Naive thymus-derived CD8-positive, alpha-beta T cell (primary cell): ENCODE measurements at regions not wholly inside any gene's neighbourhood (a gene's known extent, or its start where the extent isn't known, plus 50 kb on each side); places are given as distances from the start of the nearest gene placed in this dataset.
"Not testable (repeated sequence)": the region's sequence is repeated elsewhere in the genome, so short reads cannot be mapped to it uniquely, and the experiment has no call there.

Source experiments
- ATAC-seq, 2 donors: fragments of 150-1000 bp; cut with Tn5 transposase in 1 of 2; sonication (Bioruptor Pico), chemical (Tn5 transposase) in 1 of 2; 1 replicate in 1 of 2; 2 replicates in 1 of 2; pipeline ENCODE4 v1.10.0; 2021; ENCODE audit warnings: mild to moderate bottlenecking in 2 of 2, moderate library complexity in 2 of 2
- POLR2A ChIA-PET: fragments of 350-600 bp; sonication (Branson Sonifier 250); formaldehyde crosslinking; loops from one replicate; lab custom pipeline; 2021; ENCODE audit warnings: antibody characterized with exemption; lab: Charles Lee
- DNase-seq, 10 donors: peaks; one replicate each; pipeline versions ENCODE4 v3.0.0 to v3.0.0-alpha.2; 2020 to 2022
- H3K27ac Mint-ChIP-seq, 10 donors: one replicate each; pipeline ENCODE4 v1.8.0; 2020 to 2022; ENCODE audit warnings: mild to moderate bottlenecking in 10 of 10, mixed read lengths in 10 of 10, moderate library complexity in 4 of 10, inconsistent platforms in 1 of 10
- H3K27me3 Mint-ChIP-seq, 5 donors: one replicate each; pipeline ENCODE4 v1.8.0; 2021 to 2022; ENCODE audit warnings: mixed read lengths in 5 of 5
- H3K36me3 Mint-ChIP-seq, 3 donors: one replicate each; pipeline ENCODE4 v1.8.0; 2020 to 2022; ENCODE audit warnings: mixed read lengths in 3 of 3, mild to moderate bottlenecking in 2 of 3, inconsistent platforms in 1 of 3
- H3K4me1 Mint-ChIP-seq, 4 donors: one replicate each; pipeline ENCODE4 v1.8.0; 2021 to 2022; ENCODE audit warnings: mixed read lengths in 4 of 4
- H3K4me3 Mint-ChIP-seq, 10 donors: one replicate each; pipeline ENCODE4 v1.8.0; 2020 to 2022; ENCODE audit warnings: mild to moderate bottlenecking in 10 of 10, mixed read lengths in 10 of 10, moderate library complexity in 6 of 10, inconsistent platforms in 1 of 10
- H3K9me3 Mint-ChIP-seq, 9 donors: one replicate each; pipeline ENCODE4 v1.8.0; 2020 to 2022; ENCODE audit warnings: mixed read lengths in 9 of 9, mild to moderate bottlenecking in 3 of 9, inconsistent platforms in 1 of 9, moderate library complexity in 1 of 9

DNA sequence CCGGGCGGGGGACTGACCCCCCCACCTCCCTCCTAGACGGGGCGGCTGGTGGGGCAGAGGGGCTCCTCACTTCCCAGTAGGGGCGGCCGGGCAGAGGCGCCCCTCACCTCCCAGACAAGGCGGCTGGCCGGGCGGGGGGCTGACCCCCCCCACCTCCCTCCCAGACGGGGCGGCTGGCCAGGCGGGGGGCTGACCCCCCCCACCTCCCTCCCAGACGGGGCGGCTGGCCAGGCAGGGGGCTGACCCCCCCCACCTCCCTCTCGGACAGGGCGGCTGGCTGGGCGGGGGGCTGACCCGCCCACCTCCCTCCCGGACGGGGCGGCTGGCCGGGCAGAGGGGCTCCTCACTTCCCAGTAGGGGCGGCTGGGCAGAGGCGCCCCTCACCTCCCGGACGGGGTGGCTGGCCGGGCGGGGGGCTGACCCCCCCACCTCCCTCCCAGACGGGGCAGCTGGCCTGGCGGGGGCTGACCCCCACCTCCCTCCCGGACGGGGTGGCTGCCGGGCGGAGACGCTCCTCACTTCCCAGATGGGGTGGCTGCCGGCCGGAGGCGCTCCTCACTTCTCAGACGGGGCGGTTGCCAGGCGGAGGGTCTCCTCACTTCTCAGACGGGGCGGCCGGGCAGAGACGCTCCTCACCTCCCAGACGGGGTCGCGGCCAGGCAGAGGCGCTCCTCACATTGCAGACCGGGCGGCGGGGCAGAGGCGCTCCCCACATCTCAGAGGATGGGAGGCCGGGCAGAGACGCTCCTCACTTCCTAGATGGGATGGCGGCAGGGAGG is 71.4 kb upstream of the LRPPRC start:
- H3K36me3 Mint-ChIP-seq, H3K27ac Mint-ChIP-seq, POLR2A ChIA-PET, DNase-seq, ATAC-seq, H3K4me3 Mint-ChIP-seq, H3K4me1 Mint-ChIP-seq: not testable (repeated sequence)
- H3K27me3 Mint-ChIP-seq, result peaks cover 9 to 13% (median 10%) of the 10 kb centered on the region in 5 donors
- H3K9me3 Mint-ChIP-seq, result peaks cover 0 to 10% (median 3%) of the 10 kb centered on the region in 9 donors

DNA sequence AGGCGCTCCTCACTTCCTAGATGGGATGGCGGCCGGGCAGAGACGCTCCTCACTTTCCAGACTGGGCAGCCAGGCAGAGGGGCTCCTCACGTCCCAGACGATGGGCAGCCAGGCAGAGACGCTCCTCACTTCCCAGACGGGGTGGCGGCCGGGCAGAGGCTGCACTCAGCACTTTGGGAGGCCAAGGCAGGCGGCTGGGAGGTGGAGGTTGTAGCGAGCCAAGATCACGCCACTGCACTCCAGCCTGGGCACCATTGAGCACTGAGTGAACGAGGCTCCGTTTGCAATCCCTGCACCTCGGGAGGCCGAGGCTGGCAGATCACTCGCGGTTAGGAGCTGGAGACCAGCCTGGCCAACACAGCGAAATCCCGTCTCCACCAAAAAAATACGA is 72.0 kb upstream of the LRPPRC start:
- POLR2A ChIA-PET, DNase-seq, H3K36me3 Mint-ChIP-seq, ATAC-seq, H3K4me3 Mint-ChIP-seq, H3K4me1 Mint-ChIP-seq, H3K27ac Mint-ChIP-seq: not testable (repeated sequence)
- peaks cover 0 to 10% (median 3%) of the 10 kb centered on the region in 9 donors for H3K9me3 Mint-ChIP-seq
- peaks cover 8 to 19% (median 10%) of the 10 kb centered on the region in 5 donors for H3K27me3 Mint-ChIP-seq

DNA sequence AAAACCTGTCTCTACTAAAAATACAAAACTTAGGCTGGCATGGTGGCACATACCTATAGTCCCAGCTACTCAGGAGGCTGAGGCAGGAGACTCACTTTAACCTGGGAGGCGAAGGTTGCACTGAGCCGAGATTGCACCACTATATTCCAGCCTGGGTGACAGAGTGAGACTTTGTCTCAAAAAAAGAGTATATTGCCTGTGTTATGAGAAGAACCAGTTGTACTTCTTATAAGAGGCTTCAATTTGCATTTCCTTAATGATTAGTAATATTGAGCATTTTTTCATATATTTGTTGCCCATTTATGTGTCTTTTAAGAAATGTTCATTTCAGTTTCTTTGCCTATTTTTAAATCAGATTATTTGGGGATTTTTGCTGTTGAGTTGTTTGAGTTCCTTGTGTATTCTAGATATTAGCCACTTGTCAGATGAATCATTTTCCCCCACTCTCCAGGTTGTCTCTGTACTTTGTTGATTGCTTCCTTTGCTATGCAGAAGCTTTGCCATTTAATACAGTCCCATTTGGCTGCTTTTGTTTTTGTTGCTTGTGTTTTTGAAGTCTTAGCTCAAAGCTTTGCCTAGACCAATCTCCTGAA is 75.8 kb upstream of the LRPPRC start:
- no peak overlapping the region for H3K4me3 Mint-ChIP-seq
- no peaks in the 10 kb centered on the region for H3K4me1 Mint-ChIP-seq
- peaks cover 0 to 10% (median 3%) of the 10 kb centered on the region in 9 donors for H3K9me3 Mint-ChIP-seq
- DNase-seq (no peak), ATAC-seq (no peak)
- peaks cover 4 to 19% (median 6%) of the 10 kb centered on the region in 5 donors for H3K27me3 Mint-ChIP-seq
- no peak overlapping the region for H3K27ac Mint-ChIP-seq
- peaks cover 0 to 5% (median 0%) of the 10 kb centered on the region in 3 donors for H3K36me3 Mint-ChIP-seq
- POLR2A ChIA-PET, result no interaction called here

DNA sequence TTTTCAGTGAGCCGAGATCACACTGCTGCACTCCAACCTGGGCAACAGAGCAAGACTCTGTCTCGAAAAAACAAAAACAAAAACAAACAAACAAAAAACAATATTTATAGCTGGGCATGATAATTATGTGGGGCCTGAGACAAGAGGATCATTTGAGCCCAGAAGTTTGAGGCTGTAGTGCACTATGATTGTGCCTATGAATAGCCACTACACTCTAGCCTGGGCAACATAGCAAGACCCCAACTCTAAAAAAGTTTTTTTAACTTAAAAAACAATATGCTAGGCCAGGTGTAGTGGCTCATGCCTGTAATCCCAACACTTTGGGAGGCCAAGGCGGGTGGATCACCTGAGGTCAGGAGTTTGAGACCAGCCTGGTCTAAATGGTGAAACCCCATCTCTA is 77.9 kb upstream of the LRPPRC start:
- POLR2A ChIA-PET, DNase-seq, H3K9me3 Mint-ChIP-seq, H3K27ac Mint-ChIP-seq, H3K36me3 Mint-ChIP-seq, H3K4me3 Mint-ChIP-seq, ATAC-seq, H3K4me1 Mint-ChIP-seq: not testable (repeated sequence)
- peaks cover 4 to 19% (median 5%) of the 10 kb centered on the region in 5 donors for H3K27me3 Mint-ChIP-seq

DNA sequence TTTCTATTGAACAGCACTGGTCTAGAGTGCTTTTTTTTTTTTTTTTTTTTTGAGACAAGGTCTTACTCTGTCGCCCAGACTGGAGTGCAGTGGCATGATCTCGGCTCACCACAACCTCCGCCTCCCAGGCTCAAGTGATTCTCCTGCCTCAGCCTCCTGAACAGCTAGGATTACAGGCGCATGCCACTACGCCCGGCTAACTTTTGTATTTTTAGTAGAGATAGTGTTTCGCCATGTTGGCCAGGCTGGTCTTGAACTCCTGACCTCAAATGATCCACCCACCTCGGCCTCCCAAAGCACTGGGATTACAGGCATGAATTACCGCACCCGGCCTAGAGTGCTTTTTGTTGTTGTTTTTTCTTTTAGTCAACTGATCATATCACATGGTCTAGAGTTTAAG is 79.0 kb upstream of the LRPPRC start:
- H3K27me3 Mint-ChIP-seq, result peaks cover 1 to 14% (median 4%) of the 10 kb centered on the region in 5 donors
- POLR2A ChIA-PET, H3K36me3 Mint-ChIP-seq: not testable (repeated sequence)

DNA sequence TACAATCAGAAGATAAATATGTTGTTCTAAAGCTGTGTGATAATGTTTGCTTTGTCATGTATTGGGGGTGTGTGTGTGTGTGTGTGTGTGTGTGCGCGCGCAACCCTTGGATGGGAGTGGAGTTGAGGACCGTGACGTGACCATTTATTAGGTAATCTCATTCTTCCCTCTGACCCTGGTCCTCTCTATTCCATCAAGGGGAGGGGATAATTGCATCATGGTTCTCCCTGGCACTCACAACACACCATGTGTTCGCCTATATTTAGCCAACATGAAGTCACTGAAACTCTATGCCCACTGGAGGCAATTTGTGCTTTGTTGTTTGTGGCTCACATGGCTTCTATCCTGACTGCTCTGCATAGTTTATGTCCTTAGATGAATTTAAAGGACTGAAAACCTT is 79.8 kb upstream of the LRPPRC start:
- Mint-ChIP-seq H3K9me3 (peaks cover 0 to 2% (median 0%) of the 10 kb centered on the region in 9 donors), H3K36me3 (no peaks in the 10 kb centered on the region), H3K4me3 (no peak overlapping the region), H3K4me1 (no peaks in the 10 kb centered on the region), H3K27me3 (peaks cover 0 to 9% (median 3%) of the 10 kb centered on the region in 5 donors), H3K27ac (no peak overlapping the region)
- POLR2A ChIA-PET, result interaction anchor here (0.6 kb wide), 1 partner anchor 29 kb away, joined by 3 read pairs; no protein-coding TSS in a partner anchor
- DNase-seq (no peak), ATAC-seq (no peak)

More for the DNA sequence above, 79.0 kb upstream of the LRPPRC start:
- not testable (repeated sequence) for H3K4me1 Mint-ChIP-seq, ATAC-seq, H3K9me3 Mint-ChIP-seq, DNase-seq, H3K4me3 Mint-ChIP-seq, H3K27ac Mint-ChIP-seq

DNA sequence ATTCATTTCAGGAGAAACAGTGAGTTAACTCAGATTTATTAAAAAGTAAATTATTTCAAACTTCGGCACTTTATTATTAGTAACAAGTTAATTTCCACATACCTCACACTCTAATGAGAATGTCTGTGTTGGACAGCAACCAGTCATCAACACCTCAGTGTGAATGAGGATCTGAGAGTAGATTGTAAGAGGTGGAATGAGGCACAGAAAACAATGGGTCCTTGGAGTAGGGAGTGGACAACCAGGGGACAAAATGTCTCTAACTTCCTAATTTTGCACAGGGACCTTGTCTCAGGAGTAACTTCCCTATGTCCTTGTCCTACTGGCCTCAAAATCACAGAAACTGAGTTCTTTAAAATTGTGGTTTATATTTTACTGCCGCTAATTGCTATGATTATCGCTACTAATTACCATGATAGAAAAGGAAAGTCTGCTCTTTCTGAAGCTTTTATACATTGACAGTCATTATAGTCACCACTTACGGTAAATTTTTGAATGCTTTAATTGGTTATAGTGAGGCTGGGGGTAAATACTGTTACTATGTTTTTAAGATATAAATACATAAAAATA is 82.2 kb upstream of the LRPPRC start:
- peaks cover 5 to 11% (median 7%) of the 10 kb centered on the region in 4 donors for H3K4me1 Mint-ChIP-seq
- no peaks in the 10 kb centered on the region for H3K27me3 Mint-ChIP-seq
- H3K9me3 Mint-ChIP-seq, result no peaks in the 10 kb centered on the region
- DNase-seq (no peak), ATAC-seq (no peak)
- POLR2A ChIA-PET, result no interaction called here
- H3K27ac Mint-ChIP-seq, result no peak overlapping the region
- H3K4me3 Mint-ChIP-seq, result no peak overlapping the region
- H3K36me3 Mint-ChIP-seq, result no peaks in the 10 kb centered on the region

DNA sequence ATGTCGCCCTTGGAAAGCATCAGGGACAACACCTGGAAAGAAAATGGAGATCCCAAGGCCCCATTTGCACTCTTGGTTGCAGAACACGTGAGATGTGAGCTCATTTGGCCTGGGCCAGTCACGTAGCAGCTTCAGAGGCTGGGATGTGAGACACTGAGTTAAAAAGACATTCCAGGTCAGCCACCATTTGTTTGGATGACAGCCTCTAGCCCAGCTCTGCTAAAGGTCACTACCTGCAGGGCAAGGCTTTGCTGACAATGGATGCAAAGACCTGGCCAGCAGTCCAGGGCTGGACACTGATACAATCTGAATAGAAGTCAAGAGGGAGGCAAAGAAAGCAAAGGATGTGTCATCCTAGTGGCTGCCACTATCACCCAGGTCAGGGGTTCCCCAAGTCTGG is 83.9 kb upstream of the LRPPRC start:
- Mint-ChIP-seq H3K27me3 (no peaks in the 10 kb centered on the region), H3K4me1 (peaks cover 5 to 11% (median 7%) of the 10 kb centered on the region in 4 donors), H3K36me3 (no peaks in the 10 kb centered on the region), H3K4me3 (no peak overlapping the region), H3K9me3 (no peaks in the 10 kb centered on the region), H3K27ac (peak overlapping the region in 2 of 10 donors; percentile 8 to 25)
- no peak for DNase-seq
- POLR2A ChIA-PET, result no interaction called here
- no peak for ATAC-seq

DNA sequence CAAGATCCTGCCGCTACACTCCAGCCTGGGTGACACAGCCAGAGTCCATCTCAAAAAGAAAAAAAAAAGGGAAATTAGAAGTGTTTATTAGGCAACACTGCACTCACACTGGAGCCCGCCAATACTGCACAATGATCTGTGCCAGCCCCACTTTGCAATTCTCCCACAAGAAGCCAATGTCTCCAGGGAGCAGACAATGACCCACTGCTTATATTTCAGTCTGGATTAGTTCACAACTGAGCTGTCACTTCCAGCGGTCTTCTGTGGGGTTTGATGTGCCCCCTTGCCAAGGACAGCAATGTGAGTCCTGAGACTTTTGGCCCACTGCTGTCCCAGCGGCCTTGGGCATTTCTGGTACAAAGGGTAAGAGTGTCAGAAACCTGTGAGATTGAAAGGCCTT is 85.6 kb upstream of the PPM1B start:
- DNase-seq (no peak), ATAC-seq (no peak)
- no peaks in the 10 kb centered on the region for H3K27me3 Mint-ChIP-seq
- no peak overlapping the region for H3K4me3 Mint-ChIP-seq
- no peaks in the 10 kb centered on the region for H3K9me3 Mint-ChIP-seq
- POLR2A ChIA-PET, result interaction anchor here (0.7 kb wide), 1 partner anchor 125 kb away, joined by 3 read pairs; no protein-coding TSS in a partner anchor
- peaks cover 12 to 20% (median 15%) of the 10 kb centered on the region in 4 donors for H3K4me1 Mint-ChIP-seq
- H3K27ac Mint-ChIP-seq, result no peak overlapping the region
- no peaks in the 10 kb centered on the region for H3K36me3 Mint-ChIP-seq

DNA sequence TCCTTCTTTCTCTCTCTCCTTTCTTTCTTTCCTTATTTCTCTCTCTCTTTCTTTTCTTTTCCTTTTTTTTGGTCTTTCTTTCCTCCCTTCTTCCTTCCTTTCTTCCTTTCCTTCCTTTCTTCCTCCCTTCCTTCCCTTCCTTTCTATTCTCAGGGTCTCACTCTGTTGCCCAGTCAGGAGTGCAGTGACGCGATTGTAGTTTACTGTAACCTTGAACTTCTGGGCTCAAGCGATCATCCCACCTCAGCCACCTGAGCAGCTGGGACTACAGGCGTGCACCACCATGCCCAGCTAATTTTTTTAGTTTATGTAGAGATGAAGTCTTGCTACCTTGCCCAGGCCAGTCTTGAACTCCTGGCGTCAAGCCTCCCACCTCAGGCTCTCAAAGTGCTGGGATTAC is 83.8 kb upstream of the PPM1B start:
- POLR2A ChIA-PET, result interaction anchor here (0.6 kb wide), 1 partner anchor 9 kb away, joined by 3 read pairs; no protein-coding TSS in a partner anchor
- H3K4me1 Mint-ChIP-seq, result peaks cover 12 to 20% (median 15%) of the 10 kb centered on the region in 4 donors
- ATAC-seq (no peak), DNase-seq (no peak)
- H3K4me3 Mint-ChIP-seq, result no peak overlapping the region
- H3K27ac Mint-ChIP-seq, result peak overlapping the region in 4 of 10 donors; percentile 4 to 53 (median 19)
- no peaks in the 10 kb centered on the region for H3K27me3 Mint-ChIP-seq
- no peaks in the 10 kb centered on the region for H3K36me3 Mint-ChIP-seq
- H3K9me3 Mint-ChIP-seq, result no peaks in the 10 kb centered on the region

DNA sequence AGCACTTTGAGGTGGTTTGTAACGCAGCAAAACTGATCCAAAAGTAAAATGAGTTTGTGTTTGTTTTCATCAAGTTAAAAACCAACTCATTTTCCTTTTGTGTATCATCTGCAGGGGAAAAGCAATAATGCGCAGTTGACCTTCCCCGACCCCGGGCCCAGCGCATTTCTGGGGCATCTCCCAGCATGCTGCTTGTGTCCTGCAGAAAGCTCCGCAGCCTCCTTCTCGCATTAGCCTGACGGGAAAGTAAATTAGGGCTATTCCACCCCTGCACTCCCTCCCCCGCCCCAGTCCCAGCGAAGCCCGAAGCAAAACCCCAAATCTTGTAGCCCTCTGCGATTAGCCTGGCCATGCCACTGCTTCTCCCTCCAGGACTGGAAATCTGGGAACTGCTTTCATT is 82.0 kb upstream of the PPM1B start:
- Mint-ChIP-seq H3K27me3 (no peaks in the 10 kb centered on the region), H3K4me1 (peaks cover 12 to 25% (median 22%) of the 10 kb centered on the region in 4 donors), H3K36me3 (no peaks in the 10 kb centered on the region), H3K4me3 (peak overlapping the region in 2 of 10 donors; percentile 90 to 92), H3K27ac (peak overlapping the region in 5 of 10 donors; percentile 44 to 97 (median 84)), H3K9me3 (no peaks in the 10 kb centered on the region)
- ATAC-seq (no peak), DNase-seq (no peak)
- POLR2A ChIA-PET, result interaction anchor here (0.8 to 2.9 kb wide), 2 partner anchors 82 to 150 kb away, joined by 4 to 9 read pairs; partner anchors contain the start of gene PPM1B

DNA sequence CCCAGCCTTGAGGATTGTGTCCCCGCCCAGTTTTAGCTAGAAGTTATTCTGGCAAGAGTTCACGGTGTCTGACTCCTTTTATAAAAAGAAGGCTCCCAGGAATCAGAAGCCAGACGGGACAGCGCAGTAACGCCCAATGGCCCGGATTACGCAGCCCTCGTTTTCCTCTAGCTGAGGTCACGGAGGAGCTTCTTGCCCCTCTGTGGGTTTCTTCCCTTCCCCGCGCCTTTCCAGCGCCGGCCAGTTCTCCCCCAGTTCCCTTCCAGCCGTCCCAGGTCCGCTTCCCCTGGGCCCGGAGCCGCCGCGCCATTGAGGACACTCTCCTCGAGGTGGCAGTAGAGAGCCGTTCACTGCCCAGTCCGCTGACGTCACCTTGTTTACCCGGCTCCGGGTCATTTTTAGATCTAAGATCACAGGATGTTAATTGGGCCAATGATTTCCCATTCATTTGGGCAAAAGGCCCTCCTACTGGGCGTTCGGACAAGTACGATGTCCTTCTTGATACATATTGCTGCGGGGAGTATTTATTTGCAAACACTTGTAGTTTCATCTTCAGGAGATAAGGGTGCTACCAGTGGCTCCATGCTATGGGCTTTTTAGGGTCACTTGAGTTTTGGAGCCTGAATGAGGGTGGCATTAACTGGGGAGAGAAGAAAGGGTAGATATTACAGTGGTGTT is 81.5 kb upstream of the PPM1B start:
- peak; percentile 58 to 90 (median 80) for DNase-seq
- POLR2A ChIA-PET, result interaction anchor here (0.6 to 2.9 kb wide), 4 partner anchors 33 to 150 kb away, joined by 3 to 9 read pairs (median 4); partner anchors contain the start of gene PPM1B
- Mint-ChIP-seq H3K4me1 (peaks cover 9 to 24% (median 18%) of the 10 kb centered on the region in 4 donors), H3K4me3 (peak overlapping the region; percentile 75 to 92 (median 90)), H3K27ac (peak overlapping the region; percentile 85 to 97 (median 96)), H3K36me3 (no peaks in the 10 kb centered on the region), H3K27me3 (no peaks in the 10 kb centered on the region), H3K9me3 (no peaks in the 10 kb centered on the region)
- peak; percentile 93 to 96 for ATAC-seq
